NCI-H510A treated with DMSO at 0.1 percent for 48 hours (cell line): ENCODE measurements at regions not wholly inside any gene's neighbourhood (a gene's known extent, or its start where the extent isn't known, plus 50 kb on each side); places are given as distances from the start of the nearest gene placed in this dataset.

Source experiments
- DNase-seq: peaks from one replicate; lab custom pipeline; 2025; lab: John Stamatoyannopoulos, UW

DNA sequence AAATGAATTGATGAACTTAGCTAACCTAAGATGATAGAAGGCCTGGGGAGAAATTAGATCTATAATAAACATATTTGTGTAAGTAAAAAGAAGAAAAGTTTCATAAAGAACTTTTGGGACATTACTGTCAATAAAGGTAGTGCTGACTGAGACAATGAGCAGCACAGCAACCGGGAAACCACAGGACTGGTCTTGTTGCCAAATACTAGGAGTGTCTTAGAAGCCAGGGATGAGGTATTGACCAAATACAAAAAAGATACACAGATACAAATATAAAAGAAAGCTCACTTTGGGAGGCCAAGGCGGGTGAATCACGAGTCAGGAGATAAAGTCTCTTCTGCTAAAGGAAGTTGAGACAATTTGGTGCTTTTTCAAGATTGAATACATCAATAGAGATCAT is 362.4 kb upstream of the ZNF385D start:
- DNase-seq = no peak

DNA sequence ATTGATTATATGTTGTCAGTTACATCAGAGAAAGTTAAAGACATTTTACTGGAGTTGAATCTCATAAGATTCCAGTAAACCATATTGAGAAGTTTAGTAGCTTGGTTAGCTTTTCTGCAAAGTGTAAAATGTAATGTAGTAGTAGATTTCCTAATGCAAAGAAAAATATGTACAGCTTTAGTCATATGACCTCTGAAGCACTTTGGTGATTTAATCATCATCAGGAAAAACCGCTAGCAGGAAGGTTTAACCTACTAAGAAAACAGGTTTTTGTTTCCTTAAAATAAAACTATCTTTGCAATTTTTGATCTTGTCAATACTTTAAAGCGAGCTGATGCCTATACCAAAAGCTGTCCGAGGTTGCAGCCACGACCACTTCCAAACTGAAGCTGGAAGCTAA is 364.6 kb upstream of the ZNF385D start:
- DNase-seq = no peak

DNA sequence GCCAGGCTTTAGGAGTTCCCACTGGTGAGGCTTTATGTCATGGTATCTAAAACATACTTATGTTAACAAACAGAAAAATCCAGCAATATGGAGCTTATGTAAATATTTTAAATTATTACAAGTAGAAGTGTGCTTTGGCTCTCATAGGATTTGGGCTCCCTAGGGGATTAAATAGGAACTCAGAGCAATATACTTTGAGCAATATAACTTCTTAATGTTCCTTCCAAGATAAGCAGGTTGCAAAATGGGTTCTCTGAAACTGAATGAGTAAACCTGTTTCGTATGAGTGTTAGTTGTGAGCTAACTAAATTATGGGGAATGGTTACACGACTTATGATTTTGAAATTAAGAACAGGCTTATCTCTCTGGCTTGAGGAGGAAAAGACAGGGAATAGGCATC is 366.1 kb upstream of the ZNF385D start:
- no peak for DNase-seq

DNA sequence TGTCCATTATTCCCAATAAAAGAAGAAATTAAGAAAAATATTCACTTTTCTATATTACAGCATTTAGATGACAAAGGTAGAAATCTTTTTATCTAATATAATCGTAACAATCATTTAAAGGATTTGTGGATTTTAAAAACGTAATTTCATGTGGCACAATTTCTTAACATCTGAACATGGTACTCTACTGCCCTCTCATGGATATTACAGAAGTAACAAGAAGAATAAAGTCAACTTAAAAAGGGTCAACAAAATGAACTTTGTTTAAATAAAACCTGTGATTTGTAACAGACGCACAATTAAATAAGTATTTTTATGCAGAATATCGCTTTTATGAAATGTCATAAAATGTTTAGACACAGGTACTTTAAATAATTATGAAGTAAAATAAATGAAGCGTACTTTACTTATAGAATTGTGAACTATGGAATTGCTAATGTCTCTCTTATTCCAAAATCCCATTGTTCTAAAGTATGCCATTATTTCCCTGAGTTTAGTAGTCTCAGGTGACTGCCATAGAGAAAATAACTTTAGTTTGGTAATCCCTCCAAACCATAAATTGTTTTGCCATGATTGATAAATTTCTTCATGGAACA is 366.8 kb upstream of the ZNF385D start:
- peak; percentile 33 for DNase-seq

DNA sequence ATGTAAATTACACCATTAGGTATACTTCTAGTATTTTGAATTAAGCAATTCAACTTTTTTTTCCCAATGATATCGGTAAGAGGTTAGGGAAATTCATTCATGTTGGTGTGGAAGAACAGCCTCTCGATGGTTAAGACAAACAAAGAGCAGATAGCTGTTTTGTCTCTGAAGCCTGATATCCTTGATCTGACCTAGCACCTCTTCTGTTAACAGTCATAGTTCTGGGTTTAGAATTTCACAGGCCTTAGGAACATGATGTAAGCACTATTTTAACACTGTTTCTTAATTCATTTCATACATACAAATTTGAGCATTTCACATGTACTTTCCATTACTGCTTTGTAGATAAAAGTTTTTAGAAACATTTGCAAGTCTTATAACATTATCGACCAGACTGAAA is 367.5 kb upstream of the ZNF385D start:
- DNase-seq = peak; percentile 36

DNA sequence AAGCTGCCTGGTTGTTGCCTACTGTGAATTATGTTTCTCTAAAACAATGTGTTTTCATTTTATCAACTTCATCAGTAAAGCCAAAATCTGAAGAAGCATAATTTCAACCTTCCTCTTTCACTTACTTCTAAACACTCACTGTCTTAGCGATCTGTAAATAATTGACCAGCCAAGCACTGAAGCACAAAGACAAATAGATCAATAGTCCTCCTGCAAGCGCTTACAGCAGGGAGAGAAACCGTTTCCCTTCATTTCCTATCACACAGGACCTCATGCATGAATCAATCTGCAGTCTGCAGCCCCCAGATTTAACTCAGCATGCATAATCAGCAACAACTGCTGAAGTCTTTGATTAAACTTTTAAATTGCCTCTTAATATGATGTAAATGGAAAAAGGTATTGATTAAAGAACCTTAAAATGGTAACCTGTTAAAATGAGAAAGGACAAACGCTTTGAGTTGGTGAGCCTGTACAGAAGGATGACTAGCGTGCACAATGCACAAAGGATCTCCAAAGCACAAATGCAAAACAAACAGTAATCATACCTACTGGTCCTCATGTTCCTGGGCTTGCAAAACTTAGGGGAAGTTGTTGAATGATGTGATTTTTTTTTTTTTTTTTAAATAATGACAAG is 370.2 kb upstream of the ZNF385D start:
- DNase-seq = peak; percentile 44

DNA sequence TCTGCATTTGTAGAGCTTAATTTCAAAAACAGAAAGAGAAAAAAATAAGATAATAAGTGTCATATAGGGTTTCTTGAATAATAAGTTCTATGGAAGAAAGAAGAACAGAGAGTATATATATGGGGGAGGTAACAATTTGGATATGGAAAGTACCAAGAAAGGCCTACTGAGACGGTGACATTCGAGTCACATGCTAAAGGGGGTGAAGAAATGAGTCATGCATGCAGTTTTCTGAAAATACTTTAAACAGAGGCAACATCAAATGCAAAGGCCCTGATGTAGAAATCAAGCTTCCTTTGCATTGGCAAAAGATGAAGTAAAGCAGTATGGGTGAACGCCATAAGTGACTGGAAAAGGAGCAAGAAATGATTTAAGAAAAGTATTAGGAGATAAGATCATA is 371.6 kb upstream of the ZNF385D start:
- DNase-seq = no peak

DNA sequence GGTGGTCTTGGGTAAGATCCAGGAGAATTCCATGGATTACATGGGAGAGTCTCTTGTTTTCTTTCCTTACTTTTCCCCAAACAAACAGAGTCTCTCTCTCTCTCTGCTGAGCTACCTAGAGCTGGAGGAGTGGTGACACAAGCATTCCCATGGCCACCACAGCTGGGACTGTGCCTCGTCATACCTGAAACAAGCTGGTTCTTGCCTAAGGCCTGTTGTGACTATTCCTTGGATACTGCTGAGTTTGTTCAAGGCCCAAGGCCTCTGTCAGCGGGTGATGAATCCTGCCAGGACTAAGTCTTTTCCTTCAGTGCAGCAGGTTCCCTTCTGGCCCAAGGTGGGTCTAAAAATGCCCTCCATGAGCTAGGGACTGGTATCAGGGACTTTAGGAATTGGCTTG is 378.1 kb upstream of the ZNF385D start:
- DNase-seq = no peak

DNA sequence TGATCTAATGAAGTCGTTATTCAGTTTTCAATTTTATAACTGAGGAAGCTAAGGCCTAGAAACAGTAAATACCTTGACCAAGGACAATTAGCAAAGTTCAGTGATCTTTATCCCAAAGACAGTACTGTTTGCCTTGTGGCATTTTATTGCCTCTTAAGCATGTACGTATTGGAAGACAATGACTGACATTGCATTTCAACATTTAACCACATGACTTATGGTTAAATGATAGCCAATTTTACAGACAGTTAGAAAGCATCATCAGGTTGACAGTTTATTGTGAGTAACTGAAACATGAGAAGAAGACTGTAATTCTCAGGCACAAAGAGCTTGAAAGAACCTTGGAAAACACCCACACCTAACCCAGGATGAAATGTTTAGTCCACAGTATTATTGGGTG is 390.8 kb upstream of the ZNF385D start:
- DNase-seq = peak; percentile 30

DNA sequence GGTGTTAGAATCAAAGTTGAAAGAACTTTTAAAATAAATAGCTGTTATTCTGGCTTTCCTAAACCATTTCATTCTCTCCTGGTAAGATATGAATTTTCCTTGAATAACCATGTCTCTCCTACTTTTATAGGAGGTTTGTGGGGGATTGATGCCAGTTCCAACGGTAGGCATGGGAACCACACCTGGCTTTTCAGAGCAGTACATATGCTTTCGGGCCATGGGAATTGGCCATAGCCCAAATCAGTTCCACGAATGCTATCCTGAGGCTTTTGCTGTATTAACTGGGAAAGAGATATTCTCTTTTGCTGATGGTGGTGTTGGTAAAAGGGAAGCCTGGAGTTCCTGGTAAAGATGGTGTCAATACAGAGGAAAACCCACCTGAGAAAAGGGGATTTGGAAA is 396.2 kb upstream of the ZNF385D start:
- DNase-seq = no peak

DNA sequence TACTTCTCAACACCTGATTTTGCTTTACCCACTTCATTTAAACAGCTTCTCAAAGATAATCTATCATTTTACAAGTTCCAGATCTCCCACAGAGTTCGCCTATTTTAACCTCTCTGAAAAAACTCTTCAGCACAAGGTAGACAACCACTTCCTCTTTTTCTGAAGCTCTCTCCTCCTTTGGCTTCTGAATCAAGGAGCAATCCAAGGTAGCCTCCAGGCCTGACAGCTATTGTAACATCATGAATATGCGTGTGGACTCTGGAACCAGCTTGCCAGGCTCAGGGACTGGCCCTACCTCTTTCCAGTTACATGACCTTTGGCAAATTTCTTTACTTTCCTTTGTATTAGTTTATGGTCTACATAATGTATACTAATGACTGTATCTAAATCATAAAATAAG is 405.9 kb upstream of the ZNF385D start:
- DNase-seq = no peak

DNA sequence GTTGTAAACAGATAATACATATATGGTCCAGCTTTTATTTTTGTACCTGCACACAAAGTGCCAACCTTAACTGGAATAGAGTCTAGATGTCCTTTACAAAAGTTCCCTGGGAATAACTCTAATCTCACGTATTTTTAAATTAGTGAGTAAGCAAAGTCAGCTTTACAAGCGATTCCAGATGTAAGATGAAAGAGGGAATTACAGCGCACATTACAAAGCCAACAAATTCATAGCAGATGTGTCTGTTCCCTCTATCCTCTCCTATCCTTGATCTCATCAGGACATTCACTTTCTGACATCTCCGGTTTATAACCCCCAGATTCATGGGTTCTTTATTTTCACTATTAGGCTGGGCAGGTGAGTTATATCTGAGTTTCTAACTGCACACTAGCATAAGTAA is 406.8 kb upstream of the ZNF385D start:
- DNase-seq = no peak

DNA sequence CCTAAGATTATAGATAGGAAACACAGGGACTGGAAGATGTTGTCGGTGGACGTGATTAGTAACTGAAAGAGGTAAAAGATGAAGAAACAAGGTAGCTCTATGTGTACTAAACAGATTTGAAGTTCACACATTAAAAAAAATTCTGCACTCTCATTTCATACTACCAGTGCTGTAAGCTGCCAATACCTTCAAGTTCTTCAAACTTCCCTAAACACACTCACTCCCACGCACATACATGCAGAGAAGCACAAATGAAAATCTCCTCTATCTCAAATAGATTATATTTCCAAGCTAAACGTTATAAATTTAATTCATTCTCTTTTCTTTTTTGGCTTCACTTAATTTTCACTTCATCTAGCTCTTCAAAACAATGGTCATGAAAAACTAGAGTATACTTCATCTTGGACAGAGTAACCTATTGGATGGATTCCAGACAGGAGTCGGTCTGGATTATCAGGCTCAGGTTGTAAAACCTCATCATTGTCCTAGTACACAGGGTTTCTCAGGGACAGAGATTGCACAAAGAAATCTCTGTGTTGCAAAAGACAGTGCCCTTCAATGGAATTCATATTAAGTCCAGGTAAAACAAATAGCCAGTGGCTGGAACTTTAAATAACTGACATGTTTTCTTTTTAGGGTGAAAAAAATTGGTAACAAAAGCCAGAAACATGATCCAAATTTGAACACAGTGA is 408.1 kb upstream of the ZNF385D start:
- no peak for DNase-seq

DNA sequence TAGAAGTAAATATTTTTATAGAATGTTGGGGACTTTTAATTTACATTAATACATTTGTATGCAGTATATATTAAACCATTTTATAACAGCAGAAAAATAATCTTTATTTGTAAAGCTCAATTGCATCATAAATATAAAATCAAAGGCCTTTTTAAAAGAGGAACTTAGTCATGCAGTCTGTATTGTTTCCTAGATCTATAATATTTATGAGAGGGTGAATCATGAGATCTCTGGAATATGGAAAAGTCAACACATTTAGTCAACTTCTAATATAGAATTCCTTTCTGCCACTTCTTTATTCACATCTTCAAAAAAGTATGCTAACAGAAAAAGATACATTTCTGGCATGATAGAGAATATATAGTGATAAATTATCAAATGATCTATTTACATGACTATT is 410.3 kb upstream of the ZNF385D start:
- DNase-seq = no peak

DNA sequence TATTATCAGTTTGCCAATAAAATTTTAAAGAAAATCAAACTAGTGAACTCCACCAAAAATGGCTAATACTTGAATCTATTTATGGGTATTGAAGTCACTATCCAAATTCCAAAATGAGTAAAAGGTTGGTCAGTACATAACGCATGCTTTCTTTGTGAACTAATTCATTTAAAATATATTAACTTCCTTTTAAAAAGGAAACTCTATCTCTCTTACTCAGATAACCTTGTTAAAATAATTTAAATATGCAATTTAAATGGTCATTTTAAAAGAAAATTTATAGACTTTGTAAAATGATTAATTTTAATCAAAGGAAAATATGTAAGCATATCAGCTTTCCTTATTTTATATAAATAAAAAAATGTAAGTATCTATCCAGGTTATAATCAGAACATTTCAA is 419.4 kb upstream of the ZNF385D start:
- DNase-seq = no peak

DNA sequence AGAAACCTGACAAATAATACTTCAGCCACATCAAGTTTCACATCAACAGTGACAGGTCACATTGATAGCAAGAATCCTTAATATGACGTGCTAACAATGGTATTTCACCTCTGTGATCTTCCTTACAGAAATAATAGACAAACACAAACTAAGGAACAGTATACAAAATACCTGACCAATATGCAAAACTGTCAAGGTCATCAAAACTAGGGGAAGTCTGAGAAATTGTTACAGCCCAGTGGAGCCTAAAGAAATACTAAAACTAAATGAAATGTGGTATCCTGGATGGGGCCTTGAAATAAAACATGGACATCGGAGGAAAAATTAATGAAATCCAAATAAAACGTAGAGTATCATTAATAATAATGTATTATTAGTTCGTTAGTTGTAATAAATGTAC is 422.0 kb upstream of the ZNF385D start:
- DNase-seq = no peak

DNA sequence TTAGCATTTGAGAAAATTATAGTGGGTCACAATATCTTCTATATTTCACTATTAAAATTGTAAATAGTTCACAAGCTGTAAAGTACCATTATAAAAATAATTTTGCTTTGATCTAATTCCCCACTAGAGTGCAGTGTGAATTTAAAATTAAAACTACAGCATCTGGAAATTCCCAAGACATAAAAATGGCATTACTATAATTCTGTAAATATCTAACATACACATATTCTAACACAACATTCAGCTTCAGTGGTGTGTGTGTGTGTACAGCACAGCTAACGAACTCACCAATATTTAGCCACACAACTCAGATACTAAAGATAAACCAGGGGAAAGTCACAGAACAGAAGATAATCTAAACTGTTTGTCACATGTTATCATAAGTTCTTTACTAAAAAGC is 424.9 kb upstream of the ZNF385D start:
- no peak for DNase-seq

DNA sequence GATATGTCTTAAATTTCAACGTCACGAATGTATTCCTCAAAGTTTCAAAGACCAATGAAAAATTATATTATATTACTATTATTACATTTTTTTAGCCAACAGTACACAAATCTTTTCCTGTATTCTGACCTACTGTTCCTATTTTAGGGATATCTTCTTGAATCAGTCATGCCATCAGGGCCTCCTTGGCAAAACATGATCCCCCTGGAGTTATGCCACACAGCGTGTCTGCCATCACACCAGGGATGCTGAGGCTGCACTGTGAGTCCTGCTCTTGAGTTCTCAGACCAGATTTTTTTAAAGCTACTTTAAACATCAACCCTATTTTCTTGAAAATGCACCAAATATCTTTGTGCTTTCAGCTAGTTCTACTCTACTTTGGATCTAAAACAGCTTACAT is 425.9 kb upstream of the ZNF385D start:
- DNase-seq = no peak

DNA sequence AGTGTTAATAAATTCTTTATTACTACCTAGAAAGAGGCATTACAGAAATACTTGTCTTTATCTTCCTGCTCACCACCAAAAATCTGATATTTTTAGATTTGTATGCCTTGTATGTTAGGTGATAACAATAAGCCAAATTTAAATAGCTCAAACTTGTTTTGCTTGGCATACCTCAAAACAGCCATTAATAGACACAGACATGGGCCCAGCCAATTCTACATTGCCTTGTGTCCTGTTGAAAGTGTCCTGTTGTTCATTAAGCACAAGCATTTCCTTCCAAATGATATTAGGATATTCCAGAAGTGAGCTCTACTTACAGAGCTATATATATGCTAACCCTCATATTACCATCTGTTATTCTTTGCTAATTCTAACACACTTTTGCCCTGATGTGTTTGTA is 438.6 kb upstream of the ZNF385D start:
- no peak for DNase-seq

DNA sequence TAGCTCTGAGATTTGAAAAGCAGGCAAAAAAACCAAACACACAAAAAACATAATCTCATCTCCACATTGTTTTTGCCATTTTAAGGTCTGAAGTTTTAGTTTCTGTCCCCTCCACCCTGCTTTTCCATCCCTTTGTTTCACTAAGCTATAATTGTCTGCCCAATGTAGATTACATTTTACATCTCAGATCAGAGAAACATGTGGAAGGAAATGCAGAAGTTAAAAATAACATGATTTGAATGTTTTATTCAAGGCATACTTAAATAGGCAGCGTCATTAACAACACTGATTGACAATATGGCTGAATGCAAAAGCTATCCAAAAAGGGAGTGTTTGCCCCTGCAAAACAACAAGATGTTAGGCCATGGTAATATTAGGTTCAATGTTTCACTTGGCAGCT is 448.1 kb upstream of the ZNF385D start:
- no peak for DNase-seq

DNA sequence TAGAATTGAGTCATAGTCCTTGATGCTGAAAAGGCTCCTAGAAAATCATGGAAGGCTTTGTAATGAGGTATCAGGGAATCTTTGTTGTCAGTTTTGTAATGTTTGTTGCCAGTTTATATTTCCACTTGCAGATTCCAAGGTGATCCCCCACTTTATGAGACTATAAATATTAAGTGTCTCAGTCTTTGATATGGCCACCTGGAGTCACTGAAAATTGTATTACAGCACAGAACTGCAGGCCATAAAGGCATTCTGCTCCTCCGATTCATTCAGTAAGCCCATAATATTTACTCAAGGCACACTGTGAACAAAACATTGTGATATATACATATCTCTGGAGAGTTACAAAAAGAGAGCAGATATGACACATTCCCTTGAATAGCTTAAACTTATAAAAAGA is 457.8 kb upstream of the ZNF385D start:
- no peak for DNase-seq

DNA sequence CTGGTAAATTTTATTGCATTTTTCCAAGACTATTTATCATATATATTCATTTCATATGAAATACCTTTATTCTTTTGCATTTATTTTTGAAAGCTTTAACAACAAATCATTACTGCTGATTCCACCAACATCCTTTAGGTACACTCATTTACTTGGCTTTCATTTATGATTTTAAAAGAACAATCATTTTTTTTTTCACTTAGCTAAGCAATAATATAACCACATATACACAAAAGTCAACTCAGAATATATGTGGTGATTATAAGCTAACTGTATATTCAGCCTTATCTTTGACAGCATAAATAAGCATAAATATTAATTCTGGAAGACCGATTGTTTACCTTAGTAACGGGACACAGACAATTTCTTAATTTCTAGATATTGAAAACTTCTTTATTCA is 458.6 kb upstream of the ZNF385D start:
- no peak for DNase-seq

DNA sequence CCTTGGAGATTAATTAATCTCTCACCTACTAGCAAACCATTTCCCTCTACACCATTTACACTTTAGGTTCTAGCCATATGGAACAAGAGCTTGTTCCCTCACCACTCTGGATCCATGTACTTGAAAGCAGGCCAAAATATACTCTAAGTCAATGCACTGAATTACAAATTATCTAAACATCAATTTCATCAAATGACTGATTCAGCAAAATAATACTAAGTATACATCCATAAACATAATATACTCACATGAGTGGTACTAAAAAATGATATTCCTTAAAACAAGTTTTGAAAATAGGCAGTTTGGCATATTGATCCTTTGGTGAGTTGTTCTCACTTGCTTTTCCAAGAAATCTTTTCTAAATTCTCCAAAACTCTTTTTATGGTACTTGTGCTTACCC is 459.7 kb upstream of the ZNF385D start:
- DNase-seq = no peak

DNA sequence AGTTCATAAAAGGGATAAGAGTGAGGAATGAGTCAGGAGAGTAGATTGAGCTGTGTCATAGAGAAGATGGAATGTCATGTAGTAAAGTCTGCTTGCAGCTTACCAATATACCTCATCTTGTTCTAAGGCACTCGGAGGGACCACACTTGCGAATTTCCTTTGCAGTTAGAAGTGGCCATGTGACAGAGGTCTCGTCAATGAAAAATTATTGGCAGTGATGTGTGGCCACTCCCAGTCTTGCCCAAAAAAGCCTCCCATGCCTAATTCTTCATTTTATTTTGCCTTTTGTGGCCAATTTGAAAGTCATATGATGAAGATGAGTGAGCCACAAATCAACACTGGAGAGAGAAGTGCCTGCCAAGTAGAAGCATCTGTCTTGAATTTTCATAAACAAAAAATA is 465.6 kb upstream of the ZNF385D start:
- no peak for DNase-seq
